IMR-90 (cell line): ENCODE measurements at regions not wholly inside any gene's neighbourhood (a gene's known extent, or its start where the extent isn't known, plus 50 kb on each side); places are given as distances from the start of the nearest gene placed in this dataset.

ENCODE experiments used
- ATAC-seq: fragments of 200-7000 bp; cut with Tn5 transposase; 2 replicates; pipeline ENCODE4 v1.9.1; 2020; ENCODE audit warnings: low read depth, mild to moderate bottlenecking, moderate library complexity
- BruUV-seq: library from RNA; stranded (reverse); fragments of 400-500 nt; replicated peaks from 2 replicates; lab custom pipeline; 2021; lab: Mats Ljungman, UMichigan
- CTCF ChIA-PET: fragments of 300-600 bp; formaldehyde crosslinking; extraction: SDS; loops from one replicate; lab custom pipeline; 2021; ENCODE audit warnings: antibody characterized with exemption; lab: Yijun Ruan, JAX
- POLR2A ChIA-PET: fragments of 300-600 bp; sonication (Branson Sonifier 250); formaldehyde crosslinking; loops from one replicate; lab custom pipeline; 2022; ENCODE audit warnings: antibody characterized with exemption; ENCODE audit not compliant: unreplicated experiment; lab: Charles Lee
- DNase-seq: peaks from one replicate; pipeline ENCODE4 v3.0.0; 2013
- H2AFZ ChIP-seq: replicated peaks from 2 replicates; pipeline ENCODE3; 2013; ENCODE audit warnings: low read length, mild to moderate bottlenecking; ENCODE audit not compliant: poor library complexity
- H2AK5ac ChIP-seq: 2 replicates; pipeline ENCODE4 v1.6.1; 2013; ENCODE audit warnings: low read depth, low read length, inconsistent platforms
- H2AK9ac ChIP-seq: replicated peaks from 2 replicates; pipeline ENCODE3; 2013; ENCODE audit warnings: mild to moderate bottlenecking, low read depth, low read length, moderate library complexity; ENCODE audit not compliant: poor library complexity
- H2BK120ac ChIP-seq: 2 replicates; pipeline ENCODE4 v1.6.1; 2013; ENCODE audit warnings: low read depth, low read length, inconsistent platforms
- H2BK15ac ChIP-seq: 3 replicates; pipeline ENCODE4 v1.6.1; 2013; ENCODE audit warnings: low read depth, low read length, inconsistent platforms
- H2BK20ac ChIP-seq: 2 replicates; pipeline ENCODE4 v1.6.1; 2013; ENCODE audit warnings: low read depth, mild to moderate bottlenecking, inconsistent platforms, low read length, moderate library complexity
- H2BK5ac ChIP-seq: 2 replicates; pipeline ENCODE4 v1.6.1; 2013; ENCODE audit warnings: mild to moderate bottlenecking, low read depth, low read length, inconsistent platforms; ENCODE audit not compliant: poor library complexity, severe bottlenecking
- H3K14ac ChIP-seq: replicated peaks from 2 replicates; pipeline ENCODE4 v1.6.1; 2013; ENCODE audit warnings: low read depth, low read length, inconsistent platforms
- H3K18ac ChIP-seq: 2 replicates; pipeline ENCODE4 v1.6.1; 2013; ENCODE audit warnings: low read depth, low read length, control low read depth
- H3K23ac ChIP-seq: 2 replicates; pipeline ENCODE4 v1.6.1; 2013; ENCODE audit warnings: low read depth, low read length, inconsistent platforms
- H3K27ac ChIP-seq: 2 replicates; pipeline ENCODE4 v1.5.1; 2013; ENCODE audit warnings: mild to moderate bottlenecking, control low read depth, low read length; ENCODE audit not compliant: insufficient read depth
- H3K27me3 ChIP-seq: 2 replicates; pipeline ENCODE4 v1.6.1; 2013; ENCODE audit warnings: low read length; ENCODE audit not compliant: control insufficient read depth, insufficient read depth
- H3K36me3 ChIP-seq: 2 replicates; pipeline ENCODE4 v1.6.1; 2013; ENCODE audit warnings: low read length, mixed read lengths; ENCODE audit not compliant: control insufficient read depth, insufficient read depth
- H3K4ac ChIP-seq: 2 replicates; pipeline ENCODE4 v1.6.1; 2013; ENCODE audit warnings: low read depth, low read length, inconsistent platforms
- H3K4me1 ChIP-seq: 2 replicates; pipeline ENCODE4 v1.6.1; 2013; ENCODE audit warnings: low read length, mixed read lengths; ENCODE audit not compliant: control insufficient read depth, insufficient read depth
- H3K4me2 ChIP-seq: 2 replicates; pipeline ENCODE4 v1.6.1; 2013; ENCODE audit warnings: low read depth, mild to moderate bottlenecking, control low read depth, low read length, moderate library complexity
- H3K4me3 ChIP-seq: 2 replicates; pipeline ENCODE4 v1.5.1; 2013; ENCODE audit warnings: low read depth, mild to moderate bottlenecking, control low read depth, low read length, moderate library complexity; ENCODE audit not compliant: insufficient read depth
- H3K56ac ChIP-seq: 2 replicates; pipeline ENCODE4 v1.6.1; 2013; ENCODE audit warnings: low read length, inconsistent platforms; ENCODE audit not compliant: insufficient read depth; ENCODE audit errors: extremely low read depth
- H3K79me1 ChIP-seq, 2 experiments: 2 replicates each; pipeline ENCODE4 v1.6.1; 2013; ENCODE audit warnings: low read length in 2 of 2, inconsistent platforms in 1 of 2, low read depth in 1 of 2
- H3K9ac ChIP-seq: 2 replicates; pipeline ENCODE4 v1.6.1; 2013; ENCODE audit warnings: low read depth, low read length, control low read depth
- H3K9me1 ChIP-seq: 2 replicates; pipeline ENCODE4 v1.6.1; 2013; ENCODE audit warnings: low read length, inconsistent platforms; ENCODE audit not compliant: insufficient read depth
- H3K9me3 ChIP-seq: 2 replicates; pipeline ENCODE4 v1.6.1; 2013; ENCODE audit warnings: low read length; ENCODE audit not compliant: control insufficient read depth, insufficient read depth
- H4K20me1 ChIP-seq: 2 replicates; pipeline ENCODE4 v1.6.1; 2013; ENCODE audit warnings: low read length, inconsistent platforms; ENCODE audit not compliant: insufficient read depth
- H4K5ac ChIP-seq: 2 replicates; pipeline ENCODE4 v1.6.1; 2013; ENCODE audit warnings: mild to moderate bottlenecking, low read depth, low read length, control low read depth
- H4K8ac ChIP-seq, 2 experiments: 2 replicates each; pipeline ENCODE4 v1.6.1; 2013; ENCODE audit warnings: low read depth in 2 of 2, low read length in 2 of 2, control low read depth in 1 of 2, inconsistent platforms in 1 of 2
- H4K91ac ChIP-seq: 2 replicates; pipeline ENCODE4 v1.6.1; 2013; ENCODE audit warnings: low read depth, low read length, inconsistent platforms; ENCODE audit not compliant: insufficient read depth
- BHLHE40 ChIP-seq: fragments of 150-350 bp; IDR thresholded peaks from 2 replicates; pipeline ENCODE4 v1.6.1; 2016; ENCODE audit warnings: mild to moderate bottlenecking, low read depth, low read length
- CEBPB ChIP-seq: IDR thresholded peaks from 2 replicates; pipeline ENCODE4 v1.6.1; 2012; ENCODE audit warnings: low read depth, low read length, improper control_type of control experiment
- CHD1 ChIP-seq: IDR thresholded peaks from 2 replicates; pipeline ENCODE4 v1.6.1; 2012; ENCODE audit warnings: low read depth, low read length, improper control_type of control experiment
- CTCF ChIP-seq: conservative IDR thresholded peaks from 2 replicates; pipeline ENCODE4 v1.5.1; 2012; ENCODE audit warnings: mild to moderate bottlenecking, low read depth, low read length, improper control_type of control experiment
- ELK1 ChIP-seq: fragments of 150-350 bp; IDR thresholded peaks from 2 replicates; pipeline ENCODE4 v1.6.1; 2016; ENCODE audit warnings: low read depth, mild to moderate bottlenecking, low read length, moderate library complexity, borderline replicate concordance
- FOS ChIP-seq: fragments of 150-350 bp; IDR thresholded peaks from 2 replicates; pipeline ENCODE4 v1.6.1; 2016; ENCODE audit warnings: low read depth, low read length
- MAFK ChIP-seq: IDR thresholded peaks from 2 replicates; pipeline ENCODE4 v1.6.1; 2012; ENCODE audit warnings: low read depth, low read length, improper control_type of control experiment
- MAZ ChIP-seq: IDR thresholded peaks from 2 replicates; pipeline ENCODE4 v1.6.1; 2012; ENCODE audit warnings: low read depth, mild to moderate bottlenecking, low read length, improper control_type of control experiment, moderate library complexity, borderline replicate concordance
- MXI1 ChIP-seq: IDR thresholded peaks from 2 replicates; pipeline ENCODE4 v1.6.1; 2012; ENCODE audit warnings: low read depth, mild to moderate bottlenecking, low read length, moderate library complexity, borderline replicate concordance
- NFE2L2 ChIP-seq: fragments of 150-350 bp; IDR thresholded peaks from 2 replicates; pipeline ENCODE4 v1.6.1; 2016; ENCODE audit warnings: low read depth, mild to moderate bottlenecking, low read length
- POLR2A ChIP-seq: IDR thresholded peaks from 2 replicates; pipeline ENCODE4 v1.6.1; 2012; ENCODE audit warnings: mild to moderate bottlenecking, low read depth, low read length
- RAD21 ChIP-seq: IDR thresholded peaks from 2 replicates; pipeline ENCODE4 v1.6.1; 2012; ENCODE audit warnings: low read length, improper control_type of control experiment
- RCOR1 ChIP-seq: IDR thresholded peaks from 2 replicates; pipeline ENCODE4 v1.6.1; 2012; ENCODE audit warnings: mild to moderate bottlenecking, low read length, improper control_type of control experiment; ENCODE audit not compliant: insufficient replicate concordance
- RFX5 ChIP-seq: IDR thresholded peaks from 2 replicates; pipeline ENCODE4 v1.8.0; 2012; ENCODE audit warnings: low read depth, mild to moderate bottlenecking, low read length, moderate library complexity
- SMC3 ChIP-seq: fragments of 150-350 bp; IDR thresholded peaks from 2 replicates; pipeline ENCODE4 v1.6.1; 2016; ENCODE audit warnings: low read depth, mild to moderate bottlenecking, antibody characterized with exemption, low read length, moderate library complexity
- WGBS, 2 experiments: methylation state at CpG; one replicate each; pipeline versions ENCODE4 v1.1.5 to v1.1.7; 2013; ENCODE audit warnings: missing lambda C conversion rate in 2 of 2; ENCODE audit not compliant: insufficient read length in 1 of 2; ENCODE audit errors: extremely low coverage in 2 of 2; 5-methylcytosine and 5-hydroxymethylcytosine counted together
- dilution Hi-C: fragments of 300-500 bp; cut with HindIII; formaldehyde crosslinking; loops from one replicate; pipeline ENCODE4 v1.14.3; 2018; ENCODE audit warnings: low sequenced_read_pairs; ENCODE audit not compliant: unreplicated experiment
- in situ Hi-C: fragments of 300-500 bp; cut with MboI; formaldehyde crosslinking; loops from 3 replicates; pipeline ENCODE4 v1.14.3; 2019; ENCODE audit warnings: low sequenced_read_pairs, inconsistent platforms, mixed read lengths
- intact Hi-C: fragments of 100-400 bp; cut with micrococcal nuclease; formaldehyde crosslinking; loops from 2 replicates; pipeline ENCODE4 v1.10.0; 2022
- TF ChIP-seq, protein P1 (sequence below): fragments of 150-350 bp; IDR thresholded peaks from 2 replicates; pipeline ENCODE4 v1.6.1; 2017; ENCODE audit warnings: mild to moderate bottlenecking, antibody characterized with exemption, low read length, low read depth

GRCh38 chr12:14187002-14187401 is 178.5 kb upstream of the ATF7IP start:
- dilution Hi-C loops: no loop called here
- Histone ChIP-seq H3K9me3 (no peaks in the 10 kb centered on the region), H3K27me3 (no peaks in the 10 kb centered on the region), H3K79me1 (no peaks in the 10 kb centered on the region), H4K91ac (no peak overlapping the region), H3K18ac (no peak overlapping the region), H2AK5ac (no peak overlapping the region), H3K27ac (no peak overlapping the region), H2BK15ac (no peak overlapping the region), H4K20me1 (no peaks in the 10 kb centered on the region), H2BK120ac (no peak overlapping the region), H3K9me1 (no peaks in the 10 kb centered on the region), H2BK5ac (no peak overlapping the region), H2AK9ac (no peak overlapping the region), H3K14ac (no peak overlapping the region), H3K4me1 (no peaks in the 10 kb centered on the region), H4K8ac (no peak overlapping the region), H4K5ac (no peak overlapping the region), H3K4me3 (no peak overlapping the region), H3K36me3 (no peaks in the 10 kb centered on the region), H2AFZ (no peak overlapping the region), H3K9ac (no peak overlapping the region), H3K23ac (no peak overlapping the region), H2BK20ac (no peak overlapping the region), H3K56ac (no peak overlapping the region), H3K4ac (no peak overlapping the region), H3K4me2 (no peak overlapping the region)
- no peak for DNase-seq
- no TSS peak for BruUV-seq
- in situ Hi-C loops: no loop called here
- CTCF ChIA-PET: no interaction called here
- POLR2A ChIA-PET: no interaction called here
- no peak for ATAC-seq
- TF ChIP-seq ELK1 (no peak), RFX5 (no peak), POLR2A (no peak), RCOR1 (no peak), CHD1 (no peak), CEBPB (no peak), MXI1 (no peak), FOS (no peak), BHLHE40 (no peak), SMC3 (no peak), NFE2L2 (no peak), MAZ (no peak), RAD21 (no peak), CTCF (no peak), MAFK (no peak)
- TF ChIP-seq, protein P1, sequence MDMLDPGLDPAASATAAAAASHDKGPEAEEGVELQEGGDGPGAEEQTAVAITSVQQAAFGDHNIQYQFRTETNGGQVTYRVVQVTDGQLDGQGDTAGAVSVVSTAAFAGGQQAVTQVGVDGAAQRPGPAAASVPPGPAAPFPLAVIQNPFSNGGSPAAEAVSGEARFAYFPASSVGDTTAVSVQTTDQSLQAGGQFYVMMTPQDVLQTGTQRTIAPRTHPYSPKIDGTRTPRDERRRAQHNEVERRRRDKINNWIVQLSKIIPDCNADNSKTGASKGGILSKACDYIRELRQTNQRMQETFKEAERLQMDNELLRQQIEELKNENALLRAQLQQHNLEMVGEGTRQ: no peak
- intact Hi-C loops: loop anchor here (2.0 to 5.0 kb wide), 2 partner anchors 180 to 432 kb away; partner anchors contain the start of gene ATF7IP
- no CpG with 5 or more reads among the region's 5 CpGs for WGBS, 2 experiments
